ENCODE measurements at regions not wholly inside any gene's neighbourhood (a gene's known extent, or its start where the extent isn't known, plus 50 kb on each side); places are given as distances from the start of the nearest gene placed in this dataset.

DNA sequence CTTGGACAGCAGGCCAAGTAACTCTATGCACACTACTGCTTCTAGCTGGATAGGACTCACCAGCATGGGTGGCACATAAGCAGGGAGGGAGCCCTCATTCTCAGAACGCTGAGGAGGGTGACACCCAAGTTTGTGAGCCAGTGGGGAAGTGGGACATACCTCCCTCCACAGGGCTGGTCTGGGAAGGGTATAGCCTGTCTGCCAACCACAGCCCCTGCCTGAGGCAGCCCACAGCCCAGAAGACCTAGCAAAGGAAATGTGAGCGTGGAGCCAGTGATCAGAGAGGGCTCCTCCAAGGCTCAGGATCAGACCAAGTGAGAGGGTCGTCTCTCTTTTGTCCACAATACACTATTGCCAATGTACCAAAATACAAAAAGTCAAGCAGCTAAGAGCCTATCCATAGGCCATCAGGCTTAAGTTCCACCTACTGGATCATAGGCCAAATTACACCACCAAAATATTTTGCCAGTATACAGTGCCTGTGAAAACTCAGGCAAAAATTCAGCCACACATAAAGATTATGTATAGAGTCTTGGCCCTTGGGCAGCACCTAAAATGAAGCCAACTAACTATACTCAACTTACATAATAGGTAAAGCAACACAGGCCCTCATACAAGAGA lies 1203.1 kb downstream of the PCDH18 start:
- peak; percentile 41; the same call in 1 of the 2 replicates for TF ChIP-seq RAD21 (IDR thresholded peaks at IDR 0.05; ENCODE audit: low read depth)
- no peak for TF ChIP-seq CREB1 (IDR thresholded peaks at IDR 0.05; ENCODE audit: low read depth)

DNA sequence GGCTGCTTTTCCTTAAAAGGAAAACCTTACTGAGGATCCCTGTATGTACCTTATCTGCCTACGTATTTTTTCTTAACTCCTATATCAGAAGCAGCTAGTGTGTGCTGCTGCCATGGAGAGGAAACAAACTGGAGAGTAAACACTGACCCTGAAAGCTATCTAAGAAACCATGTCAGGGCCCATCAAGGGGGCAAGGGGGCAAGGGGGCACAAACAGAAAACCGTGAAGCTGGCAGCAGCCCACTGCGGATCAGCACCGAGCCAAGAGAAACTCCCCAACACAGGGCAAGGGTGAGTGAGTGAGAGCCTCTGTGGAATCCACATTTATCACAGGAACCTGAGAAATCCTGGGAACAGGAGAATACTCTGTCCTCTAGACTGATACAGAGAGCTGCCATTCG lies 1204.2 kb downstream of the PCDH18 start:
- TF ChIP-seq TEAD4 (IDR thresholded peaks at IDR 0.05) (no peak), EP300 (IDR thresholded peaks at IDR 0.05; ENCODE audit: borderline replicate concordance) (no peak), ZBTB7A (IDR thresholded peaks at IDR 0.05; ENCODE audit: low read depth) (no peak), TCF12 (IDR thresholded peaks at IDR 0.05; ENCODE audit: low read depth) (no peak), CREB1 (IDR thresholded peaks at IDR 0.05; ENCODE audit: low read depth) (no peak), YY1 (IDR thresholded peaks at IDR 0.05; ENCODE audit: low read depth) (no peak), RAD21 (IDR thresholded peaks at IDR 0.05; ENCODE audit: low read depth) (no peak), NFIC (IDR thresholded peaks at IDR 0.05) (no peak), TAF1 (IDR thresholded peaks at IDR 0.05; ENCODE audit: low read depth) (no peak), EGR1 (IDR thresholded peaks at IDR 0.05) (no peak), FOXM1 (IDR thresholded peaks at IDR 0.05; ENCODE audit: borderline replicate concordance, low read depth) (no peak), CEBPB (IDR thresholded peaks at IDR 0.05) (no peak)
- TF ChIP-seq, protein P1, sequence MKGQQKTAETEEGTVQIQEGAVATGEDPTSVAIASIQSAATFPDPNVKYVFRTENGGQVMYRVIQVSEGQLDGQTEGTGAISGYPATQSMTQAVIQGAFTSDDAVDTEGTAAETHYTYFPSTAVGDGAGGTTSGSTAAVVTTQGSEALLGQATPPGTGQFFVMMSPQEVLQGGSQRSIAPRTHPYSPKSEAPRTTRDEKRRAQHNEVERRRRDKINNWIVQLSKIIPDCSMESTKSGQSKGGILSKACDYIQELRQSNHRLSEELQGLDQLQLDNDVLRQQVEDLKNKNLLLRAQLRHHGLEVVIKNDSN (IDR thresholded peaks at IDR 0.05) = no peak
- TF ChIP-seq, protein P2, sequence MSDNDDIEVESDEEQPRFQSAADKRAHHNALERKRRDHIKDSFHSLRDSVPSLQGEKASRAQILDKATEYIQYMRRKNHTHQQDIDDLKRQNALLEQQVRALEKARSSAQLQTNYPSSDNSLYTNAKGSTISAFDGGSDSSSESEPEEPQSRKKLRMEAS (IDR thresholded peaks at IDR 0.05) = no peak
- TF ChIP-seq, protein P3, sequence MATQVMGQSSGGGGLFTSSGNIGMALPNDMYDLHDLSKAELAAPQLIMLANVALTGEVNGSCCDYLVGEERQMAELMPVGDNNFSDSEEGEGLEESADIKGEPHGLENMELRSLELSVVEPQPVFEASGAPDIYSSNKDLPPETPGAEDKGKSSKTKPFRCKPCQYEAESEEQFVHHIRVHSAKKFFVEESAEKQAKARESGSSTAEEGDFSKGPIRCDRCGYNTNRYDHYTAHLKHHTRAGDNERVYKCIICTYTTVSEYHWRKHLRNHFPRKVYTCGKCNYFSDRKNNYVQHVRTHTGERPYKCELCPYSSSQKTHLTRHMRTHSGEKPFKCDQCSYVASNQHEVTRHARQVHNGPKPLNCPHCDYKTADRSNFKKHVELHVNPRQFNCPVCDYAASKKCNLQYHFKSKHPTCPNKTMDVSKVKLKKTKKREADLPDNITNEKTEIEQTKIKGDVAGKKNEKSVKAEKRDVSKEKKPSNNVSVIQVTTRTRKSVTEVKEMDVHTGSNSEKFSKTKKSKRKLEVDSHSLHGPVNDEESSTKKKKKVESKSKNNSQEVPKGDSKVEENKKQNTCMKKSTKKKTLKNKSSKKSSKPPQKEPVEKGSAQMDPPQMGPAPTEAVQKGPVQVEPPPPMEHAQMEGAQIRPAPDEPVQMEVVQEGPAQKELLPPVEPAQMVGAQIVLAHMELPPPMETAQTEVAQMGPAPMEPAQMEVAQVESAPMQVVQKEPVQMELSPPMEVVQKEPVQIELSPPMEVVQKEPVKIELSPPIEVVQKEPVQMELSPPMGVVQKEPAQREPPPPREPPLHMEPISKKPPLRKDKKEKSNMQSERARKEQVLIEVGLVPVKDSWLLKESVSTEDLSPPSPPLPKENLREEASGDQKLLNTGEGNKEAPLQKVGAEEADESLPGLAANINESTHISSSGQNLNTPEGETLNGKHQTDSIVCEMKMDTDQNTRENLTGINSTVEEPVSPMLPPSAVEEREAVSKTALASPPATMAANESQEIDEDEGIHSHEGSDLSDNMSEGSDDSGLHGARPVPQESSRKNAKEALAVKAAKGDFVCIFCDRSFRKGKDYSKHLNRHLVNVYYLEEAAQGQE (IDR thresholded peaks at IDR 0.05; ENCODE audit: low read depth) = no peak

DNA sequence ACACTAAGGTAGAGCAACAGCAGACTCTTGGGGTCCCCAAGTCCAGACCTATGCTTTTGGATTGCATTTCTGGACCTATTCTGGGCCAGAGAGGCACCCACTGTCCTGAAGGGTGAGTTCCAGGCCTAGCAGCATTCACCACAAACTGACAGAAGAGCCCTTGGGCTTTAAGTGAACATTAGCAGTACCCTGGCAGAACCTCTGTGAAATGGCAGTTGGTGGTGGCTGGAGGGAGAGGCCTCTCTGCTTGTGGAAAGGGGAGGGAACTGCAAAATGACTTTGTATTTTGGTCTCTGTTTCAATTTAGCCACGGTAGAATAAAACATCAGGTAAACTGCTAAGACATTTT lies 1211.9 kb downstream of the PCDH18 start:
- TF ChIP-seq, protein P1 (IDR thresholded peaks at IDR 0.05) = no peak
- TF ChIP-seq, protein P2 (IDR thresholded peaks at IDR 0.05) = no peak
- TF ChIP-seq CEBPB (IDR thresholded peaks at IDR 0.05) (no peak), EP300 (IDR thresholded peaks at IDR 0.05; ENCODE audit: borderline replicate concordance) (no peak), FOXM1 (IDR thresholded peaks at IDR 0.05; ENCODE audit: borderline replicate concordance, low read depth) (no peak), NFIC (IDR thresholded peaks at IDR 0.05) (no peak), TEAD4 (IDR thresholded peaks at IDR 0.05) (no peak), CREB1 (IDR thresholded peaks at IDR 0.05; ENCODE audit: low read depth) (no peak), TCF12 (IDR thresholded peaks at IDR 0.05; ENCODE audit: low read depth) (no peak), RAD21 (IDR thresholded peaks at IDR 0.05; ENCODE audit: low read depth) (no peak), TAF1 (IDR thresholded peaks at IDR 0.05; ENCODE audit: low read depth) (no peak), EGR1 (IDR thresholded peaks at IDR 0.05) (no peak), ZBTB7A (IDR thresholded peaks at IDR 0.05; ENCODE audit: low read depth) (no peak), YY1 (IDR thresholded peaks at IDR 0.05; ENCODE audit: low read depth) (no peak)
- TF ChIP-seq, protein P3 (IDR thresholded peaks at IDR 0.05; ENCODE audit: low read depth) = no peak

DNA sequence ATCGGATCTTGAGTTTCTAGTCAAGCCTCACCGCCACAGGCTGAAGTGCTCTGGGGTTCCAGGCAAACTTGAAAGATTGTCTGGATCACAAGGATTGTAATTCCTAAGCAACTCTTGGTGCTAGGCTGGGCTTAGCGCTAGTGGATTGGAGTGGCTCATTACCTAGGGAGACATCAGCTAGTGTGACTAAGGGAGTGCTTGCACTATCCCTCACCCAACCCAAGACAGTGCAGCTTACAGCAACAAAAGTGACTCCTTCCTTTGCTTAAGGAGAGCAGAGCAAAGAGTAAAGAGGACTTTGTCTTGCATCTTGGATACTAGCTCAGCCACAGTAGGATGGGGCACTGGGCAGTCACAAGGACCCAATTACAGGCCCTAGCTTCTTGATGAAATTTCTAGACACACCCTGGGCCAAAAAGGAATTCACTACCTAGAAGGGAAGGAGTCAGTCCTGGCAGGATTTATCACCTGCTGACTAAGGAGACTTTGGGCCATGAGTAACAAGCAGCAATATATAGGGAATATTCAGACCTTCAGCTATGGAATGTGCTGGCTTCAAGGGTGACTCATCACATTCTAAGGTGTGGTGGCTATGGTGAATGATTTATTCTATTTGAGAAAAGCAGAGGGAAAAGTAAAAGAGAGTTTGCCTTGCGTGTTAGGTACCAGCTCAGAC lies 1212.4 kb downstream of the PCDH18 start:
- peak; percentile 63 for TF ChIP-seq TEAD4 (IDR thresholded peaks at IDR 0.05)
- TF ChIP-seq TCF12 (IDR thresholded peaks at IDR 0.05; ENCODE audit: low read depth) = 0 out of 2 replicates have a peak, but pooled peaks have one; percentile 17
- TF ChIP-seq CEBPB (IDR thresholded peaks at IDR 0.05) = no peak

DNA sequence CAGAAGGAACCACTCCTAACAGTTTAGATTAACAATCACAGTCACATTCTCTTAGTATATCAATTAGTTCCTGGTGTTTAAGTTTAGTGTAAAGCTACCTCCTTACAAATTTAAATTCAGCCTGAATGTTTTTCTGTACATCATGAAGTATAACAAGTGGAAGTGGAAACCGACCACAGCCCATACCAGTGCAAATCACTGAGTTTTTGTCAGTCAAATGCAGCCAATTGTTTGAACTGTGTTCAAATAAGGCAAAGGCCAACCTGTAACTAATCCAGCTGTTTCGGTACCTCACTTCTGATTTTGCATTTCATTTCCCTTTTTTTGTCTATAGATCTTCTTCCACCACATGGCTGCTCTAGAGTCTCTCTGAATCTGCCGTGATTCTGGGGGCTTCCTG lies 1215.3 kb downstream of the PCDH18 start:
- TF ChIP-seq, protein P2 (IDR thresholded peaks at IDR 0.05) = no peak
- TF ChIP-seq TCF12 (IDR thresholded peaks at IDR 0.05; ENCODE audit: low read depth) (no peak), FOXM1 (IDR thresholded peaks at IDR 0.05; ENCODE audit: borderline replicate concordance, low read depth) (no peak), CREB1 (IDR thresholded peaks at IDR 0.05; ENCODE audit: low read depth) (no peak), ZBTB7A (IDR thresholded peaks at IDR 0.05; ENCODE audit: low read depth) (no peak), EGR1 (IDR thresholded peaks at IDR 0.05) (no peak), TEAD4 (IDR thresholded peaks at IDR 0.05) (no peak), TAF1 (IDR thresholded peaks at IDR 0.05; ENCODE audit: low read depth) (no peak), YY1 (IDR thresholded peaks at IDR 0.05; ENCODE audit: low read depth) (no peak), RAD21 (IDR thresholded peaks at IDR 0.05; ENCODE audit: low read depth) (no peak)
- TF ChIP-seq, protein P3 (IDR thresholded peaks at IDR 0.05; ENCODE audit: low read depth) = no peak

Measured in Ishikawa (cell line).